Tibial nerve (tissue), 4 donors: ENCODE measurements at regions not wholly inside any gene's neighbourhood (a gene's known extent, or its start where the extent isn't known, plus 50 kb on each side); places are given as distances from the start of the nearest gene placed in this dataset.

Experiments
- EP300 ChIP-seq, 2 donors: sonication (generic); formaldehyde crosslinking; IDR thresholded peaks; one replicate each; pipeline ENCODE4 v1.6.1; 2017; ENCODE audit warnings: antibody characterized with exemption in 2 of 2, mild to moderate bottlenecking in 1 of 2
- POLR2A ChIP-seq, 2 donors: fragments of 450-650 bp; IDR thresholded peaks; one replicate each; pipeline ENCODE4 v1.6.1; 2017; ENCODE audit warnings: antibody characterized with exemption in 2 of 2, mild to moderate bottlenecking in 2 of 2, moderate library complexity in 2 of 2
- TF ChIP-seq, protein P1 (sequence below), 5 experiments: fragments of 200-600 bp in 3 of 5; fragments of 450-650 bp in 2 of 5; sonication (generic) in 3 of 5; IDR thresholded peaks; one replicate each; pipeline ENCODE4 v1.5.1; 2016 to 2019; ENCODE audit warnings: antibody characterized with exemption in 5 of 5, mild to moderate bottlenecking in 3 of 5, moderate library complexity in 2 of 5

DNA sequence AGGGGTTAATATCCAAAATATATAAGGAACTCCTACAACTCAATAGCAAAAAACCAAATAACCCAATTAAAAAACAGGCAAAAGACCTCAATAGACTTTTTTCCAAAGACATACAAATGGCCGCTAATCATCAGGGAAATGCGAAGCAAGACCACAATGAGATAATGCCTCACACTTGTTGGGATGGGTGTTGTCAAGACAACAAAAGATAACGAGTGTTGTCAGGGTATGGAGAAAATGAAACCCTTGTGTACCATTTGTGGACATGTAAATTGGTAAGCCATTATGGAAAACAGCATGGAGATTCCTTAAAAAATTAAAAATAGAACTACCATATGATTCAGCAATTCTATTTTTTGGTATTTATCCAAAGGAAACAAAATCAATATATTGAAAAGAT is 620.2 kb downstream of the ACTL7B start:
- TF ChIP-seq, protein P1, sequence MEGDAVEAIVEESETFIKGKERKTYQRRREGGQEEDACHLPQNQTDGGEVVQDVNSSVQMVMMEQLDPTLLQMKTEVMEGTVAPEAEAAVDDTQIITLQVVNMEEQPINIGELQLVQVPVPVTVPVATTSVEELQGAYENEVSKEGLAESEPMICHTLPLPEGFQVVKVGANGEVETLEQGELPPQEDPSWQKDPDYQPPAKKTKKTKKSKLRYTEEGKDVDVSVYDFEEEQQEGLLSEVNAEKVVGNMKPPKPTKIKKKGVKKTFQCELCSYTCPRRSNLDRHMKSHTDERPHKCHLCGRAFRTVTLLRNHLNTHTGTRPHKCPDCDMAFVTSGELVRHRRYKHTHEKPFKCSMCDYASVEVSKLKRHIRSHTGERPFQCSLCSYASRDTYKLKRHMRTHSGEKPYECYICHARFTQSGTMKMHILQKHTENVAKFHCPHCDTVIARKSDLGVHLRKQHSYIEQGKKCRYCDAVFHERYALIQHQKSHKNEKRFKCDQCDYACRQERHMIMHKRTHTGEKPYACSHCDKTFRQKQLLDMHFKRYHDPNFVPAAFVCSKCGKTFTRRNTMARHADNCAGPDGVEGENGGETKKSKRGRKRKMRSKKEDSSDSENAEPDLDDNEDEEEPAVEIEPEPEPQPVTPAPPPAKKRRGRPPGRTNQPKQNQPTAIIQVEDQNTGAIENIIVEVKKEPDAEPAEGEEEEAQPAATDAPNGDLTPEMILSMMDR (IDR thresholded peaks at IDR 0.05): no peak
- TF ChIP-seq EP300 (IDR thresholded peaks at IDR 0.05) (no peak), POLR2A (IDR thresholded peaks at IDR 0.05) (no peak)
